Left lobe of liver (tissue), 2 donors: ENCODE measurements at regions not wholly inside any gene's neighbourhood (a gene's known extent, or its start where the extent isn't known, plus 50 kb on each side); places are given as distances from the start of the nearest gene placed in this dataset.
A peak's percentile ranks its signal among the peaks of the same experiment; 100 is the strongest.

Source experiments
- ATAC-seq: fragments of 200-7000 bp; cut with Tn5 transposase; one replicate; pipeline ENCODE4 v1.9.1; 2020; ENCODE audit warnings: mild to moderate bottlenecking, moderate library complexity
- DNase-seq: peaks from one replicate; pipeline ENCODE4 v3.0.0-alpha.2; 2020; ENCODE audit warnings: low spot score
- donor health status: DM: no; HTN: no; CAD: no; lungs with moderate emphysema.
- donor health status: DM: no; HTN: yes; CAD: no.

DNA sequence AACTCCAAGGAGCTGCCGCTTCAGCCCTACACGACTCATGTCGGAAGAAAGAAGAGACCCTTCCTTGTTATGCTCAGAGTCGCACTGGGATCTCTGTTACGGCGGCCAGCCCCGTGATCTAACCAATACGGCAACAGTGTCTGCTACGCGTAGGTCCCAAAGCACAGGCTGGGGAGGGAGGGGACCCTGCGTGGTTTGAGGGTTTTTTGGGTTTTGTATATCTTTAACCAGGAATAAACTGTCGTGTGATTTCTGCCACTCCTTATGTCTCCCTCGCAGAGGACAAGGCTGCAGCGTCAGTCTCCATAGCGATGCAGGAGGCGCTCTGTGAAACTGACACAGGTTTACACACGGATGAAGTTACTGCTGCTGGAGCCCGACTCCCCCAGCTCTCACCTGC is 60.0 kb upstream of the DIO3 start:
- ATAC-seq: no peak
- DNase-seq: no peak

DNA sequence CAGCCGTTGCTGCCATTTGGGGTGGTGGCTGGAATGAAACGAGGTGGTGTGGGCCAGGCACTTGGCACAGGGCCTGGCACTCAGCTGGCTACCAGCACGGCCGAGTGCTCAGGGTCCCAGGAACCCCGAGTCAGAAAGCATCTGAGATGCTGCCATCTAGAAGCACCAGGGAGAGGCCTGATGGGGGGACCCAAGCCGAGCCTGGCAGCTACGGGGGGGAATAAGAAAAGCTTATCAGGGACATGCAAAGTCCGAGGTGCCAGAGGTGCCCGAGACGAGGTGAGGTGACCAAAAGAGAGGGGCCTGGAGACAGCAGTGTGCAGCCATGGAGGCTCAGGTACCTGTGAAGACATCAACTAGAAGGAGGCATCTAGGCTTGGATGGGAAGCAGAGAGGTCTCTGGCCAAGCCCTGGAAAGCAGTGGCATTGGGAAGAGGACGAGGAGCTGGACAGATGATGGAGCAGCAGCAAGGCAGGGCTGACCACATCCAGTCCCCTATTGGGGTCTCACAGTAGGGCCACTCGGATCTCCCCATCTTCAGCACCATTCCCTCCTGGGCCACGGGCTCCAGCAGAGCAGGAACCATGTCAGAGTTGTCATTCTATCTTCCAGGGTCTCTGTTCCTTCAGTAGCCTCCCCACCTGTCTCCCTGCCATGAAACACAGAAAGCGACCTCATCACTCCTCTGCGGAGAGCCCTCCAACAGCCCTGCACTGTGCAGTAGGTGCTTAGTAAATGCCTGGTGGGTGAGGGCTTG is 59.3 kb upstream of the DIO3 start:
- peak; percentile 37 for DNase-seq
- ATAC-seq: no peak

DNA sequence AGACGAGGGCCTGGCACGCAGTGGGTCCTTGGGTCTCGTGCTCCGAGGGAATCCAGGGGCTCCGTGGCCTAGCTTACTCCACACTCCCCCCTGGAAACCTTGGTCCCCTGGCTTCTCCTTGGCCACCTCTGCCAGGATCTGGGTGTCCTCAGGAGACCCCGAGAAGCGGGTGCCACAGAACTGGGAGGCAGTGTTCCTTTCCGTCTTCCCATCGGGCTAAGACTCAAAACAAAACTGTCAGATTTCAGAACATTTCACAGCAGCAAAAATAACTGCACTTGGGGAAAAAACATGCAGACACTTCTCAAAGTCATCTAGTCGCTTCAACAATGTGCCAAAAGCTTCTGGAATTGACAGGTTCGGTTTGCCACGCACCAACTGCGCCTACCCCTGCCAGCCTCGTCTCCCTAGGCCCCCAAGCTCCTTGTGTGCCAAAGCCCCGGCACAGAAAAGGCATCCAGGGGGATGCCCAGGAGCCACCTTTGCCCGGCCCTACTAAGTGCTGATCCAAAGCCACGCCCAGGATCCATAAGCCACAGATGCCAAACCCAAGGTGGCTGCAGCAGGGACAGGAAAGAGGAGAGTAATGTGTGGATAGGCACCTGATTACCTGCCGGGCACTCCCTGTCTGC is 58.4 kb upstream of the DIO3 start:
- ATAC-seq (no peak), DNase-seq (no peak)

DNA sequence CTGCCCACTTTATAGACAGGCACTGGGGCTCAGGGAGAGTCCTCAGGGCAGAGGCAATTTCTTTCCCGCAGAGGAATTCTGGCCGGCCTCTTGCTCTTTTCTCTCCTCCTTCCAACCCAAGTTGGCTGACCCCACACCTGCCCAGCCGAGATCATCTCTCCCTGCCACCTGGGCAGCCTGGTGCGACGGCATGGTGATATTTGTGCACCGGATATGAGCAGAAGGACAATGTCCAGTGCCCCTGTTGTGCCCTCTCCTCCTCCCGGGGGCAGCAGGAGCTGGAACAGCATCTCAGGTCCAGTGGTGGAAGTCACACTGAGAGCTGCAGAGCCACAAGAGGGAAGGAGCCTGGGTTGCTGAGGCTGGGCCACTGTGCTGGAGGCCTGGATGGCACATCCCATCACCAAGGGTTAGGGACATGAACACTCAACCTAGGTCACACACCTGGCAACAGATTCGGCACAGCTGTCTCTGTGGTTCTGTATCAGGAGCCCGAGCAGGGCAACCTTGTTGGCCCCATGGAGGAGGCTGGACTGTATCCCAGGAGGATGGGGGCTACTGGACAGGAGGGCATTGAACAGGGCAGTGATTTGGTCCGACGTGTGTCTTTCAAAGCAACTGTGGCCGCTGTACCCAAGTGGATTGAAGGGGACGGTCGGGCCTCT is 57.7 kb upstream of the DIO3 start:
- DNase-seq: peak; percentile 35
- ATAC-seq: no peak

DNA sequence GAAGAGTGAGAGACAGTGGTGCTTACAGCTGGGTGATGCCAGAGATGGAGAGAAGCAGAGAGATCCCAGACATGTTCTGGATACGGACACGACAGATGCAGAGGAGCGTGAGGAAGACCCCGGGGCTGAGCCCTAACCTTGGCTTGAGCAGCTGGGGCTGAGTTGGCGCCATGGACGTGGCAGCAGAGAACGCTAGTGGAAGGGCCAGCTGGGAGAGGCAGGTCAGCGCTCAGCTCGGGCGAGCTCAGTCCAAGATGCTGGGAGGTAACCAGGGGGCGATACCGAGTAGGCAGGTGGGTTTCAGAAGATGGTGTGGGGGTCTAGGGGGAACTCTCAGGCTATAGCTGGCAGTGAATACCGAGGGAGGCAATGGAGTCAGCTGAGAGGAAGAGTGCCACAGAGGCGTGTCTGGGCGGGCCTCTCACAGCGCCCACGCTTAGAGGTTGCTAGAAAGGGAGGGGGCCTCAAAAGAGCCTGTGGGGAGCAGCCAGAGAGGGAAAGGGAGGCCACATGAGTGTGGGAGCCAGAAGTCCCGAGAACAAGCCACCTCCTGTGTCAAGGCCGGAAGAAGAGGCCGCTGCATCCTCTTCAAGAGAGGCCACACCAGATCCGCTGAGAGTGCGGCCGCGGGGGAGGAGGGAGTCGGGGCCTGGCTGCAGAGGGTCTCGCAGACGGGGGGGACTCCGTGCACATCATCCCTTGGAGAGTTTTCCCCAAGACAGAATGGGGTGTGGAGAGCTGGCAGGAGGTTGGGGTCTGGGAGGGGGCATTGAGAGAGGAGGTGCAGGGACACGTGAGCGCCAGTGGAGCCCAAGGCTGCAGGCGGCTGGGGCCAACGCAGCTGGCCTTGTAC is 57.0 kb upstream of the DIO3 start:
- peak; percentile 32 for DNase-seq
- ATAC-seq: no peak

DNA sequence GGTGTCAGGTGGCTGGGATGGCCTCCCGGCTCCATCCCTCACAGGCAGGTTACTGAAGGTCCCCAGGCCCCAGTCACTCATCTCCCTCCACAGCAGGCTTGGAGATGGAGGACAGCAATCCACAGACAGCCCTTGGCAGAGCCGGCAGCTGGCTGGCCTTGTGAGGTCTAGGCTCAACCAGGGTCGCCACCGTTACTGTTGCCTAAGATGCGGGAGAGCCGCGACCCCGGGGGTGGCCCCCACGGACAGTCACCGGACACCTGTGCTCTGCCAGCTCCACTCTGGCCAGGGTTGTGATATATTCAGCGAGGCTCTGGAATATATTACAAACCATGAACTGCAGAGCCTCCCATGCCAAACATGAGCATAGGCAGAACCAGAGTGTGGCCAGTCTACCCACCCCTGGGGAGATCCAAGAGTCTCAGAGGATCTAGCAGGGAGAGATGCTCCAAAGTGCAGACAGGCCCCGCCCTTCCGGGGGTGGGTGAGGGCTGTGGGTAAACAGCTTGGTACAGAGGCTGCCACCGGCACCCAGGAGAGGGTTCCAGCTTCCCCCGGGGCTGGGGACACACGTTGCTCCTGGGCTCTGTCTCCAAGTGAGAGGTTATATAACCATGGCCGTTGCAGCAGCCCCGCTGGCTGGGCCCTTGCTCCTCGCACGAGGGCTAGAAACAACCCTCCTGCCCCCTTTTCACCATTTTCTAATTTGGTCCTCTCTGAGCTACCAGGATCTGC is 55.9 kb upstream of the DIO3 start:
- ATAC-seq: peak; percentile 38
- DNase-seq: peak; percentile 54

DNA sequence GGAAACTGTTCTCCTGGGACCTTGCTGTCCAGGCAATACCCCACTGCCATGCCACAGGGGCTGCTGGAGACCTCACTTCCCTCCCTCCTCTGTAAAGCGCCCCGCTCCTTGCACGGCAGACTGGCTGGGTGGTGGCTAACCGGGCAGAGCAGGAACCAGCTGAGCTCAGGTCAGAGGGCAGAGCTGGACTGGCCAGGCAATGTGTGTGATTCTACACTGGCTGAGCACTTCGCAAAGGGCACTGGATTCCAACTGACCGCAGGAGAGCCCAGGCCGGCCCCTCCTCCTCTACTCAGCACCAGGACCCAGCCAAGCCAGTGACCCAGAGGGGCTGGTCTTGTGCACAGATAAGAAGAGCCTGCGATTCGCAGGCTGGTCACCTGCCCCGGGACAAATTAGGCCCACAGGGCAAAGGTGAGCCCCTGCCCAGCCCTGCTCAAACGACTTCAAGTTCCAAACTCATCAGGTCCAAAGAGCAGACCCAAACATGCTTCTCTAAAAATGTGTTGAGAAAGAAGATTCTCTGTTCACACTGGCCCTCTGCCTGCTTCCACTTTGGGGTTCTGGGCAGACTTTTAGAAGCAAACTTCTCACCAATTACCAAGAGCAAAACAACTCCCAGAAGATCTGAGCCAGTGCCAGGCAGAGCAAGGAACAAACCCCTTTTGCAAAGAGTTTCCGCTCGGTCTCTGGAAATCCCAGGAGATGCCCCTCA is 54.9 kb upstream of the DIO3 start:
- DNase-seq: peak; percentile 84

DNA sequence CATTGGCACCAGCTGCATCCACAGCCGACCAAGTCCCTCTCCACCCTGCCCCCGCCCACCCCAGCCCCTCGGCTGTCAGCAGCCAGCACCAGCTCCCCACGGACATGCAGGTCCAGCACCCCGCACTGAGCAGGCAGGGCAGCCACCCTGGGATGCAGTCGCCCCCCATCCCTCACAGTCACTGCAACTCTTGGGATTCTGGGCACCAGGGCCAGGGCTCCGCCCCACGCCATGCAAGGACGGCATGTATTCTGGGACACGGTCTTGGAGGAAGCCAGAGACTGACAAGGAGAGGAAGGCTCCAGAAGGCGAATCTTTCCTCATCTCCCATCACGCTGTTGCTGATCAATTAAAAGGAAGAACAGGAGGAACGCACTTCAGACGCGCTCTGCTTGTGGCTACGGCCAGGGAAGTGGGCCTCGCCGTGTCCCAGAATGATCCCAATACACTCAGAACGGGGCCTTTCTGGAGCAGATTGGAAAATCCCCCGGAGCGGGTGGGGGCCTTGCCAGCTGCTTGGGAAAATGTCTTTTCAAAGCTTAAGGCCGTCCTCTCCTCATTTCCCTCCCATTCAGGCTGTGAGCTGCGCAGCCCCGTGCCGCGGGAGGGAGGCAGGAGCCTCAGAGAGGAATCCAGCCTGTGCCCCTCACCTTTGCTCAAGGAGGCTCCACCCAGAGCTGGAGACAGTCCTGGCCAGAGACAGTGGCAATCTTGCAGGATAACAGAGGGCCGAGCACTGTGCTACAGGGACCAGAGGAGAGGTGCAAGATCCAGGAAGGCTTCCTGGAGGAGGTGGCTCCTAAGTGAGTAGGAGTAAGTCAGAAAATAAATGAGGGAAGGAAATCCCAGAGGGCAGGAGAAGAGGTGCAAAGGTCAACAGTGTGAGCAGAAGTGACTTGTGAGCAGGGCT is 54.1 kb upstream of the DIO3 start:
- no peak for ATAC-seq
- DNase-seq: peak; percentile 47

More for the DNA sequence above, 54.9 kb upstream of the DIO3 start:
- ATAC-seq: peak; percentile 89

DNA sequence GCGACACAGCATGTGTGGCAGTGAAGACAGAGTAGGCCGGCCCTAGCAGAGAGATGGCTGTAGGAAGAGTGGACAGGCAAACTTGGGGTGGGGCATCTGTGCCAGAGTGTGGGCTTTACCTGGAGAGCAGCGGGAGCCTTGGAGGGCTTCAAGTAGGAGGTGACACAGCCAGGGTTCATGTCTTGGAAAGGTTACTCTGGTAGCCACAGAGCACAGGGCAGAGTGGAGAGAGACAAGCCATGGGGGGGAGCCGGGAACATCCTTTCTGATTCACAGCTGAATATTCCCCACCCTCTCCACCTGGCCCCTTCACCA is 53.5 kb upstream of the DIO3 start:
- peak; percentile 34 for DNase-seq
- ATAC-seq: no peak

DNA sequence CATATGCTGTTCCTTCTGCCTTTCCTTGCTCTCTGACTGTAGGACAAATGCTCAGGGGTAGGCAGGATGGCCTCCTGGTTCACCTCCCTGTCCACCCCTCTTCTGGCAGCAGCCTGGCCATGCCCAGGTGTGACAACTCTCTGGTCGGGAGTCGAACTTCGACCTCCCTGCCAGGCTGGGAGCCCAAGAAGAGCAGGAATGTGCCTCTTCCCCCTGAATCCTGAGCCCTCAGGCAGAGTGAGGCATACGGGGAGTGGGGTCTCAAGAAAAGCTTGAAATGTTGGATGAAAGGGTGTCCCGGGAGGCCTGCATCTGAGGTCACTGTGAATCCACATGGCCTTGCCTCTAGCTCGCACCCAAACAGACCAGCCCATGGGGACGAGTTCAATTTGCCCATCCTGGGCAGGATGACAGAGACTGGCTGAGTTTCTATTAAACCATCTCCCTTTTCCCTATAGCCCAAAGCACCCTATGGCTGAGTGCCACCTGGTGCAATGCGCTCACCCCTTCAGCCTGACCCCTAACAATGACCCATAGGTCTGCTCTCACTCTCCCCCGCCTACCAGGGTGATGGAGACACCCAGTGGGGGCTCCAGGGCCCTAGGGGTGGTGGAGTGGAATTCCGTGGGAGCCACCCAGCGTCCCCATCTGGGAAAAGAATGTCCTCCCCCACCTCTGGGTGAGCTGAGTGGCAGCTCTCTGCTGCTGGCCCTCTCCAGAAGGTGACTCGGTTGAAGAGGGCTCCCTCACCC is 52.9 kb upstream of the DIO3 start:
- ATAC-seq (no peak), DNase-seq (no peak)

DNA sequence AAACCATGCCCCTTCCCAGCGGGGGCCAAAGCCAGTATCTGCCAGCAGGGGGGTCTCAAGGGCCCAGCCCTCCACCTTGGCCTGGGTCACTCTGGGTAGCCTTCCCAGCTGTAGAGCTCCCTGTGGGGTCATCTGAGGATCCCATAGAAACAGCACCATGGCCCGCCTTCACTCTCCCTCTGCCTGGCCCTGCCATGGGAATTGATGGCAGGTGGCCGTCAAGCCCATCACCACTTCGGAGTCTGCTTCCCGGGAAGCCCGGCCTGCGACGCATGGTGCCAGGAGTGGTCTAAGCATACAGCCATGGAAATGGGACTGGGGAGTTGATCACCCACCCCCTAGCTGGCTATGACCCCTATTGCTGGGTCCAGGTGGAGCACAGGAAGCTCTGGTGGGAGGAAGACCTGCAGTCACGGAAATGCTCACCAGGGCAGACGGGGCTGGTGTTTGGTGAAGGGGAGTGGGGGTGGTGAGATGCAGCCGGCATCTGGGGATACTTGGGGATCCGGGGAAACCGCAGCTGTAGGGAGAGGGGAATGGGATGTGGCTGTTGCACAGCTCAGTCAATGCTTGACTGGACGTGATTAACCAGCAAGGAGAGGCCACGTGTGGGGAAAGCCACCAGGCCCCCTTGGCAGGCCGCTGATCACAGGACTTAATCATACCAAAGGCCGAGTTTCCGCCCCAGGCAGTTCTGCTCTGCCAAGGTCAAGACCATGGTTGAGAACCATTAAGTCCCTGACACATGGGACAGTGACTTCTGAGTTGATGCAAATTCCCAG is 52.2 kb upstream of the DIO3 start:
- no peak for ATAC-seq
- no peak for DNase-seq

DNA sequence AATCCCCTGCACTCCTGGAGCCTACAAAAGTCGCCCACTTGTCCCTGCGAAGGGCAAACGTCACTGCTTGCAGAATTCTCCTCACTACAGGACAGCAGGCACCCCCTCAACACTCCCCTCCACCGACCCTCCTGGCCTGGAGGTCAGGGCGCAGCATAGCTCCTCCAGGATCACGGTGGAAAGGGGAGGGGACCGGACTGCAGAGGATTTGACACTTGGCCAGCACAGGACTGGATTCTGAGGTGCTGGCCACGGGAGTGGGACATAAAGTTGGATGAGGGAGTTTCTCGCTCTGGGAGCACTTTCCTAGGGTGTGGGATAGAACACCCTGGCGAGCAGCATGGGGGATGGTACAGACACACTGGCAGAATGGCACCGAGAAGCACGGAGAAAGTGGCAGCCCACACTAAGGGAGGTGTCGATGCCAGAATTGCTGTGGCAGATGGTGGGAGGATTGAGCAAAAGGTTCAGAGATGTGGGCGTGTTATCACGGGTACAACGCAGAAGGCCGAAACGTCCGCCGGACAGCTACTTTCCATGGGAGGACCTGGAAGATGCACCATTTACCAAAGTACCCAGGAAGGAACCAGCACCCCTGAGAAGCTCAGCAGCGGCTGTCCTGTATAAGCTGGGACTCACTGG is 51.4 kb upstream of the DIO3 start:
- ATAC-seq (no peak), DNase-seq (no peak)

DNA sequence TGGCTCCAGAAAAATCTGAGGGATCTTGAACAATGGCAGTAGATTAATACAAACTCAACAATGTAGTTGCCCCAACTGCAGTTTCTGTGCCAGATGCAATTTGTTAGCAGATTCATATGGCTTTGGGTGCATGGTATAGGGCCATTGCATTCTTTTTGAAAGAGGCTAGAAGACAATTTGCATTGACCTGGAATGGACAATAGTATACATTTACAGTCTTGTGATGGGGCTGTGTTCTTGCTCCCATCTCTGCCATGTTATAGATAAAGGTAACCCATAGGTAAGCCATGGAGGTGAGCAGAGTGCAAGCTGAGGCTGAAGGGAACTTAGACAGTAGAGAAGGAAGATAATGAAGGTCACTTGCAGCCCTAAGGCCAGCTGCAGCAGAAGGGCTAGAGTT is 50.1 kb upstream of the DIO3 start:
- DNase-seq (no peak), ATAC-seq (no peak)
